Jurkat, Clone E6-1 (cell line): ENCODE measurements at regions not wholly inside any gene's neighbourhood (a gene's known extent, or its start where the extent isn't known, plus 50 kb on each side); places are given as distances from the start of the nearest gene placed in this dataset.
"Not testable (repeated sequence)": the region's sequence is repeated elsewhere in the genome, so short reads cannot be mapped to it uniquely, and the experiment has no call there.

Experiments
- DNase-seq: peaks from one replicate; pipeline ENCODE4 v3.0.0-alpha.2; 2011; ENCODE audit warnings: low read depth, low spot score
- H3K4me3 ChIP-seq: 2 replicates; pipeline ENCODE4 v1.5.1; 2011; ENCODE audit warnings: mild to moderate bottlenecking, low read length, control low read depth, moderate library complexity

GRCh38 chr7:13797545-13797944 lies 191.9 kb downstream of the ETV1 start:
- no peak for DNase-seq
- no peak overlapping the region for H3K4me3 ChIP-seq

GRCh38 chr7:13800694-13801448 lies 188.6 kb downstream of the ETV1 start:
- DNase-seq, result no peak
- H3K4me3 ChIP-seq, result no peak overlapping the region

GRCh38 chr7:13801669-13802068 lies 187.8 kb downstream of the ETV1 start:
- no peak for DNase-seq
- no peak overlapping the region for H3K4me3 ChIP-seq

GRCh38 chr7:13802651-13803050 lies 186.8 kb downstream of the ETV1 start:
- no peak overlapping the region for H3K4me3 ChIP-seq
- DNase-seq, result no peak

GRCh38 chr7:13803134-13803533 lies 186.3 kb downstream of the ETV1 start:
- no peak for DNase-seq
- no peak overlapping the region for H3K4me3 ChIP-seq

- not testable (repeated sequence) for H3K4me3 ChIP-seq, DNase-seq
These were observed 183.2 kb downstream of the ETV1 start for GRCh38 chr7:13806089-13806867.

- H3K4me3 ChIP-seq, DNase-seq: not testable (repeated sequence)
These were observed 172.2 kb downstream of the ETV1 start for GRCh38 chr7:13817230-13817629.

- DNase-seq, result no peak
- no peak overlapping the region for H3K4me3 ChIP-seq
These were observed 168.2 kb downstream of the ETV1 start for GRCh38 chr7:13821152-13821787.

GRCh38 chr7:13822678-13823077 lies 166.8 kb downstream of the ETV1 start:
- DNase-seq, result no peak
- H3K4me3 ChIP-seq, result no peak overlapping the region

GRCh38 chr7:13826752-13827151 lies 162.7 kb downstream of the ETV1 start:
- H3K4me3 ChIP-seq, result no peak overlapping the region
- no peak for DNase-seq

- no peak for DNase-seq
- no peak overlapping the region for H3K4me3 ChIP-seq
These were observed 161.8 kb downstream of the ETV1 start for GRCh38 chr7:13827716-13828115.

GRCh38 chr7:13829231-13829630 lies 160.2 kb downstream of the ETV1 start:
- DNase-seq, result no peak
- H3K4me3 ChIP-seq, result no peak overlapping the region

- no peak for DNase-seq
- H3K4me3 ChIP-seq, result no peak overlapping the region
These were observed 159.3 kb downstream of the ETV1 start for GRCh38 chr7:13829914-13830900.

GRCh38 chr7:13832346-13832745 lies 157.1 kb downstream of the ETV1 start:
- no peak for DNase-seq
- no peak overlapping the region for H3K4me3 ChIP-seq

GRCh38 chr7:13834328-13834761 lies 155.1 kb downstream of the ETV1 start:
- DNase-seq, result no peak
- H3K4me3 ChIP-seq, result no peak overlapping the region

- no peak overlapping the region for H3K4me3 ChIP-seq
- DNase-seq, result no peak
These were observed 154.0 kb downstream of the ETV1 start for GRCh38 chr7:13835442-13835841.

- no peak for DNase-seq
These were observed 150.4 kb downstream of the ETV1 start for GRCh38 chr7:13839063-13839462.

More at GRCh38 chr7:13839063-13839462, 150.4 kb downstream of the ETV1 start:
- no peak overlapping the region for H3K4me3 ChIP-seq
